Renal cortex interstitium (tissue), 11 donors: ENCODE measurements at regions not wholly inside any gene's neighbourhood (a gene's known extent, or its start where the extent isn't known, plus 50 kb on each side); places are given as distances from the start of the nearest gene placed in this dataset.
"Not testable (repeated sequence)": the region's sequence is repeated elsewhere in the genome, so short reads cannot be mapped to it uniquely, and the experiment has no call there.

ENCODE experiments used
- DNase-seq, 11 donors: peaks; one replicate each; pipeline ENCODE4 v3.0.0-alpha.2; 2013; ENCODE audit warnings: low read depth in 9 of 11, low spot score in 4 of 11; ENCODE audit errors: extremely low read depth in 1 of 11

DNA sequence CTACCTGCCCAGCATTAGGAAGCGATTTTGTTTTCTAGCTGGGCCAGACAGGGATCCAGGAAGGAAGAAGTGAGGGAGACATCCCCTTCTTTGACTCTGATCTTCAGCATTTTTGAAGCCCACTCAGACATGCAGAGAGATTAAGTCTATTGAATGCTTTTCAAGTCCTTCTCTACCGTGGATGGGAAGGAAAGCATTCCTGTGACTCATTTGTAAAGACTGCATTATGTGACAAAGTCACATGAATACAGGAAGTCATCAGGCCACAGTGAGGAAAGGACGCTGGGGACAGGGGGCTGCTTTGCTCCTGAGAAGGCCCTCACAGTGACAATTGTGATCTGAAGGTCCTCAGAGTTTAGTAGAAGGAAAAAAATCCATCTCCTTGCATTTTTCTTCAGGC is 67.4 kb upstream of the GBA3 start:
- no peak for DNase-seq

DNA sequence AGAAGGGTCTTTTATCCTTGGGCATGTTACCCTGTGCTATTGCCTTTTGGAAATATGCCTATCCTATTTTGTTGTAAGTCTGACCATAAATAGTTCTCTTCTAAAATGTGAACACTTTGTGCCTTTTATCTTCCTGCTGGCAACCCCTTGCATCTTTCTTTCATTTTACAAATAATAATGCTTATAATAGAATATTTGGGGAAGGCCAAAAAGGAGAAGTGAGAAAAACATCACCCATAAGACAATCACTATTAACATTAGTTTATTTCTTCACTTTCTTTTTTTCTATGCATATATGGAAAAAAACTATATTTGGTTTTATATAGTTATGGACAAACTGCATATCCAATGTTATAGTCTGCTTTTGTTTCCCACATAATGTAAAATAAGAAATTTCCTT is 64.9 kb upstream of the GBA3 start:
- DNase-seq, result not testable (repeated sequence)

DNA sequence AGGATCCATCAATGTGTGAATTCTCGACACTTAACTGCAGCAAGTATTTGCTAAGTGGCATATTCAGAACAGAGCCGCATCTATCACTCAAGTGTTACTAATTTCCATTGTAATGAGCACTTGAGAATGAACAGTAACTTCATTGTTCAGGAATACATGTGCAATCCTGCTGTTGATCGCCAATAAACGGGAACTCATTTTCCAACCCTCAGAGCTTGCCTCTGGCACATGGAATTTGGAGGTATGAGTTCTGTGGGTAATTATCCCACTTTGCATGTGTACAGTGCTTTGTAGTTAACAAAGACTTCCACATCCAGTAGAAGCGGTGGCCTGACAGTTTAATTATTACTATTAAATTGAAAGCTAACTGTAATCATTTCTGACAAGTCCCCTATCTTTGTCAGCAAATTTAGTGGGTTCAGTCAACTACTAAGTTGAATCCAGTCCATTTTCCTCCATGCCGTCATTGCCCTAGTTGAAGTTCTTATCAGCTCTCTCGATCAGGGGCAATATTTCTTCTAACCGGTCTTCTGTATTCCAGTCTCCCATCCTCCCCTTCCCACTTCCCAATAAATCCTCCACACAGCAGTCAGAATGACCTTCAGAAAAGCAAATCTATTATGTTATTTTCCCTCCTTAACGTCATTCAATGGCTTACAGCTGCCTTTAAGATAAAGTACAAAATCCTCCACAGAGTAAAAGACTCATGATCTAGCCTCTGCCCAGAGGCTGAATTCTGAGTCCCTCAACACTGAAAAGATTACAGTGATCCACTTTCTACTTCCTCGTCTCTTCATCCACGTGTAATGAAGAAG is 62.4 kb upstream of the GBA3 start:
- not testable (repeated sequence) for DNase-seq

DNA sequence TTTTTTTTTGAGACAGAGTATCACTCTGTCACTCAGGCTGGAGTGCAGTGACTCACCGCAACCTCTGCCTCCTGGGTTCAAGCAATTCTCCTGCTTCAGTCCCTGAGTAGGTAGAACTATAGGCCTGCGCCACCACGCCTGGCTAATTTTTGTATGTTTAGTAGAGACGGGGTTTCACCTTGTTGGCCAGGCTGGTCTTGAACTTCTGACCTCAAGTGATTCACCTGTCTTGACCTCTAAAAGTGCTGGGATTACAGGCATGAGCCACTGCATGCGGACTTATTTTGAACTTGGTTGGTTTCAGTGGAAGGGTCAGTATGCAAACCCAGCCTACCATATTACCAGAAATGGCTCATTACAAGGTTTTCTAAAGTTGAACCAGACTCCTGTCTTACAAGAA is 61.6 kb upstream of the GBA3 start:
- DNase-seq, result not testable (repeated sequence)

DNA sequence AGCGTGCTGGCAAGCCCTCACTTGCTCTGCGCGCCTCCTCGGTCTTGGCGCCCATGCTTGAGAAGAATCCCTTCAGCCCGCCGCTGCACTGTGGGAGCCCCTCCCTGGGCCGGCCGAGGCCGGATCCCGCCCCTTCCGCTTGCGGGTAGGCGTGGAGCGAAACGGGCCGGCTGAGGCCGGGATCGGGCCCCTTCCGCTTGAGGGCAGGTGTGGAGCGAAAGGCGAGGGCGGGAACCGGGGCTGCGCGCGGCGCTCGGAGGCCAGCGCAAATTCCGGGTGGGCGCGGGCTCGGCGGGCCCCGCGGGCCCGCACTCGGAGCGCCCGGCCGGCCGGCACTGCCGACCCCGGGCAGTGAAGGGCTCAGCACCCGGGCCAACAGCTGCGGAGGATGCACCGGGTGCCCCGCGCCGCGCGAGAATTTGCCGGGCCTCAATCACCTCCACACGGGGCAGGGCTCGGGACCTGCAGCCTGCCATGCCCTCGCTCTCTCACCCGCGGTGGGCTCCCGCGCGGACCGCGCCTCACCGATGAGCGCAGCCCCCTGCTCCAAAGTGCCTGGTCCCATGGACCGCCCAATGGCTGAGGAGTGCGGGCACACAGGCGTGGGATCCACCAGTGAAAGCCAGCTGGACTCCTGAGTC is 58.1 kb upstream of the GBA3 start:
- no peak for DNase-seq

DNA sequence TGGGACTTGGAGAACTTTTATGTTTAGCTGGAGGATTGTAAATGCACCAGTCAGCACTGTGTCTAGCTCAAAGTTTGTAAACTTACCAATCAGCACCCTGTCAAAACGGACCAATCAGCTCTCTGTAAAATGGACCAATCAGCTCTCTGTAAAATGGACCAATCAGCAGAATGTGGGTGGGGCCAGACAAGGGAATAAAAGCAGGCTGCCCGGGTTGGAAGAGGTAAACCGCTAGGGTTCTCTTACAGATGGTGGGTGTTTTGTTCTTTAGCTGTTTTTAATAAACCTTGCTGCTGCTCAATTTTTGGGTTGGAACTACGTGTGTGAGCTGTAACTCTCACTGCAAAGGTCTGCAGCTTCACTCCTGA is 57.6 kb upstream of the GBA3 start:
- DNase-seq, result not testable (repeated sequence)

DNA sequence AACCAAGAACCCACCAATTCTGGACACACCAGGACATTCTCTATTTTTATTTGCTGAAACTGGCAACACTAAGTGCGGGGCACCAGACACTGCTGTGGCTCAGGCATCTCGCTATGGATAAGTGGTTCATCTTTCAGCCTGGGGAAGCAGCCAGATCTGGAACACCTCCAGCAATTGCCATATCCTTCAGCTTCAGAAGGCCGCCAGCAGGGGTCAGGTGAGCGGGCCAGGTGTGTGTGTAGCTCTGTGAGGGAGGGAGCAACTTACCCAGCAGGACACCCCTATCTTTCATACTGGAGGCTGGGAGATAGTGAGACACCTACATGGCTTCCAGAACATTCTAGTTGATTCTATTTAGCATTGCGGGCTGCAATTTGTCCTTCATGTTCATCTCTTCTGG is 57.0 kb upstream of the GBA3 start:
- no peak for DNase-seq

DNA sequence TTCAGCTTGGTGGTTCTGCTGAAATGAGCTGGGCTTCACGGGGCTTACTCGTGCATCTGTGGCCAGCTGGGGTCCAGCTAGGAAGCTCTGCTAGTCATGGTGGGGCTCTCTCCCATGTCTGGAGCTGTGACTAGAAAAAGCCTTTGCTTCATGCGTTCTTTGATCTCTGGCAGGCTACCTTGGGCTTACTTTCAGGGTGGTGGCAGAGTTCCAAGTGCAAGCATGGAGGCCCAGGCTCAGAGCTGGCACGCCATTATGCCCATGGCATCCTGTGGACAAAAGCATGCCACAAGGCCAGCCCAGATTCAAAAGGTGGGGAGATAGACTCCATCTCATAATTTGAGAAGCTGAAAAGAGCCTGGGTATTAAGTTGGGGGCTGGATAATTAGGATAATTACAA is 55.4 kb upstream of the GBA3 start:
- no peak for DNase-seq
